ENCODE measurements at regions not wholly inside any gene's neighbourhood (a gene's known extent, or its start where the extent isn't known, plus 50 kb on each side); places are given as distances from the start of the nearest gene placed in this dataset.

DNA sequence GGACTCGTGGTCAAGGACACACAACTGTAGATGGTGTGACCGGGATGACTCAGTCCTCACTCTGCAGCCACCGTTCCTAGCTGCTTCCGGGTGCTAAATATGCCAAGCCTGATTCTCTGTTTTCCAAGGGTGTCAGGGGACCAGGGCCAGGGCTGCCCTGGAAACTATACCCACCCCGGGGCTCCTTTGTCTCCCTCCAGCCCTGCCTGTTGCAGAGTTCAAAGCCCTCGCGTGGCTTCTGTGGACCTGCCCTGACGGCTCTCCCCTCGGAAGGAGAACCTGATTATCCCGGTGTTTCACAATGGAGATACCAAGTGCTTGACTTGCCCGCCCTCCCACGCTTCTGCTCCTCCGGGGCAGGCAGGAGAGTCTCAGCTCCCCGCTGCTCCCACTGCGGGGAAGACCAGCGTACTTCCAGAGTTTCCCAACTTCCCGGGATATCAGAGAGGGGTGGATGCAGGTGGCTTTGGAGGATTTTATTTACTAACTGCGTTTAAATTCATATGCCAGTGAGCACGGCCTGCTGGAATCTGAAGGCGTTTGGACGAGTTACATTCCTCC is 125.0 kb downstream of the ASB7 start:
- Histone ChIP-seq H3K36me3 (ENCODE audit: control insufficient read depth in 4 of 4, insufficient read depth in 3 of 4, low read depth in 1 of 4, low read length in 3 of 4) (no peaks in the 10 kb centered on the region), H3K9me3 (ENCODE audit: control insufficient read depth in 4 of 4, low read length in 3 of 4) (no peaks in the 10 kb centered on the region), H3K27me3 (ENCODE audit: control insufficient read depth in 4 of 4, insufficient read depth in 4 of 4, low read length in 3 of 4) (peaks cover 0 to 12% (median 5%) of the 10 kb centered on the region in 4 donors), H3K4me1 (ENCODE audit: control insufficient read depth in 4 of 4, insufficient read depth in 4 of 4, low read length in 3 of 4) (no peaks in the 10 kb centered on the region), H3K9ac (ENCODE audit: low read depth in 1 of 2, low read length in 2 of 2) (no peak overlapping the region), H3K4me3 (ENCODE audit: low read depth in 1 of 3, low read length in 3 of 3) (no peak overlapping the region), H3K27ac (ENCODE audit: low read depth in 1 of 2, low read length in 2 of 2) (no peak overlapping the region)
- no peak for DNase-seq (ENCODE audit: low spot score)
- 86% methylated on average over 21 of the region's 21 CpGs for WGBS
- TF ChIP-seq HNF4G (IDR thresholded peaks at IDR 0.05) (no peak), NR2F2 (IDR thresholded peaks at IDR 0.05) (no peak), FOXA1 (IDR thresholded peaks at IDR 0.05) (no peak), JUND (IDR thresholded peaks at IDR 0.05) (no peak)
- TF ChIP-seq, protein P1, sequence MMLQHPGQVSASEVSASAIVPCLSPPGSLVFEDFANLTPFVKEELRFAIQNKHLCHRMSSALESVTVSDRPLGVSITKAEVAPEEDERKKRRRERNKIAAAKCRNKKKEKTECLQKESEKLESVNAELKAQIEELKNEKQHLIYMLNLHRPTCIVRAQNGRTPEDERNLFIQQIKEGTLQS (IDR thresholded peaks at IDR 0.05), result no peak

DNA sequence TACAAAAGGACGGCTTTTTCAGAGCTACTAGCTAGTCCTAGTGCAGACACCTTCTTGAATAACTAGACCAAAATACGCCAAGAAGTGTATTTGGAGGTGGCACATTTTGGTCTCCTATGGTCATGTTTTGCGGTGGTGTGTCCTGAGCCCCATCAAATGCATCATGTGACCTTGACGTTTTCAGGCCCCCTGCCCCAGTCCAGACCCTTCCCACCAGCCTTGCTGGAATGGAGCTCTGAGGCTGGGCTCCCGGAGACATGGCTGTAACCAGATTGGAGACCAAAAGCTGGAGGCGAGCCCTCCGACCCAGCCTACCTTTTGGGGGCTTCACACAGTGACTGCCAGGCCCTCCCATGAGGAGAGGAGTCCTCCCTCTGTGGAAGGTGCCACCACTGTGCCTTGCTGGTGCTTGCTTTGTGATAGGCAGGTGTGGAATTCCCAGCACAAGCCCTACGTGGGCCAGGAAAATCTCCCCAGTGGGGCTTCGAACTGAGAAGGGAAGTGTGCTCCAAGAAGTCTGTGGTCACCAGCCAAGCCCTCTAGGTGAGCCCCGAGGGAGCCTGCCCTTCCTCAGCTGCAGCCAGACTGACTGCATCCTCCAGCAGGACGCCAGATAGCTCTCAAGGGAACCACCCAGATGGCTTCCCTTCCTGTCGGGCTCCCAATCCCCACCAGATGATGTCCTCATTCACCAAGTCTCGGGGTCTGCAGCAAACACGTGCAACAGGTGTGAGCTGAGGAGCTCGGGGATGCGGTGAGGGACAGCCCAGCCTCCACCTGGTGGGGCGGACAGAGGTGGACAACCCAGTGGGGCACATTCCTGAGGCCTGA is 126.2 kb downstream of the ASB7 start:
- H3K36me3 ChIP-seq (ENCODE audit: control insufficient read depth in 4 of 4, insufficient read depth in 3 of 4, low read depth in 1 of 4, low read length in 3 of 4), result no peaks in the 10 kb centered on the region
- peaks cover 0 to 7% (median 0%) of the 10 kb centered on the region in 4 donors for H3K27me3 ChIP-seq (ENCODE audit: control insufficient read depth in 4 of 4, insufficient read depth in 4 of 4, low read length in 3 of 4)
- no peak for DNase-seq (ENCODE audit: low spot score)
- no peaks in the 10 kb centered on the region for H3K9me3 ChIP-seq (ENCODE audit: control insufficient read depth in 4 of 4, low read length in 3 of 4)
- H3K27ac ChIP-seq (ENCODE audit: low read depth in 1 of 2, low read length in 2 of 2), result no peak overlapping the region
- H3K9ac ChIP-seq (ENCODE audit: low read depth in 1 of 2, low read length in 2 of 2), result no peak overlapping the region
- no peaks in the 10 kb centered on the region for H3K4me1 ChIP-seq (ENCODE audit: control insufficient read depth in 4 of 4, insufficient read depth in 4 of 4, low read length in 3 of 4)
- no peak overlapping the region for H3K4me3 ChIP-seq (ENCODE audit: low read depth in 1 of 3, low read length in 3 of 3)
- TF ChIP-seq, protein P2, sequence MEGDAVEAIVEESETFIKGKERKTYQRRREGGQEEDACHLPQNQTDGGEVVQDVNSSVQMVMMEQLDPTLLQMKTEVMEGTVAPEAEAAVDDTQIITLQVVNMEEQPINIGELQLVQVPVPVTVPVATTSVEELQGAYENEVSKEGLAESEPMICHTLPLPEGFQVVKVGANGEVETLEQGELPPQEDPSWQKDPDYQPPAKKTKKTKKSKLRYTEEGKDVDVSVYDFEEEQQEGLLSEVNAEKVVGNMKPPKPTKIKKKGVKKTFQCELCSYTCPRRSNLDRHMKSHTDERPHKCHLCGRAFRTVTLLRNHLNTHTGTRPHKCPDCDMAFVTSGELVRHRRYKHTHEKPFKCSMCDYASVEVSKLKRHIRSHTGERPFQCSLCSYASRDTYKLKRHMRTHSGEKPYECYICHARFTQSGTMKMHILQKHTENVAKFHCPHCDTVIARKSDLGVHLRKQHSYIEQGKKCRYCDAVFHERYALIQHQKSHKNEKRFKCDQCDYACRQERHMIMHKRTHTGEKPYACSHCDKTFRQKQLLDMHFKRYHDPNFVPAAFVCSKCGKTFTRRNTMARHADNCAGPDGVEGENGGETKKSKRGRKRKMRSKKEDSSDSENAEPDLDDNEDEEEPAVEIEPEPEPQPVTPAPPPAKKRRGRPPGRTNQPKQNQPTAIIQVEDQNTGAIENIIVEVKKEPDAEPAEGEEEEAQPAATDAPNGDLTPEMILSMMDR (IDR thresholded peaks at IDR 0.05; ENCODE audit: low read depth, low read length, missing input control), result no peak
- TF ChIP-seq JUND (IDR thresholded peaks at IDR 0.05), result no peak
- WGBS, result 70% methylated on average over 17 of the region's 17 CpGs

DNA sequence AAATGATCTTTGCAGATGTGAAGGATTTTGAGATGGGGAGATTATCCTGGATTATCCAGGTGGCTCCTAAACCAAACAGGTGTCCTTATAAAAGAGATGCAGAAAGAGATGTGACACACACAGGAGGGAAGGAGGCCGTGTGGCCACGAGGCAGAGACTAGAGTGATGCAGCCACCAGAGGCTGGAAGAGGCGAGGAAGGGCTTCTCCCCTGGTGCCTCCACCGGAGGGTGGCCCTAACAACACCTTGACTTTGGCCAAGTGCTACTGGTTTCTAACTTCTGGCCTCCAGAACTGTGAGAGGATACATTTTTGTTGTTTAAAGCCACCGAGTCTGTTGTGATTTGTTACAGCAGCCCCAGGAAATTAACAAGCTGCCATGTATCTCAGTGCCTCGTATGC is 127.1 kb downstream of the ASB7 start:
- H3K9ac ChIP-seq (ENCODE audit: low read depth in 1 of 2, low read length in 2 of 2), result no peak overlapping the region
- no peaks in the 10 kb centered on the region for H3K36me3 ChIP-seq (ENCODE audit: control insufficient read depth in 4 of 4, insufficient read depth in 3 of 4, low read depth in 1 of 4, low read length in 3 of 4)
- H3K4me3 ChIP-seq (ENCODE audit: low read depth in 1 of 3, low read length in 3 of 3), result no peak overlapping the region
- H3K27me3 ChIP-seq (ENCODE audit: control insufficient read depth in 4 of 4, insufficient read depth in 4 of 4, low read length in 3 of 4), result peaks cover 0 to 9% (median 0%) of the 10 kb centered on the region in 4 donors
- no peaks in the 10 kb centered on the region for H3K4me1 ChIP-seq (ENCODE audit: control insufficient read depth in 4 of 4, insufficient read depth in 4 of 4, low read length in 3 of 4)
- H3K9me3 ChIP-seq (ENCODE audit: control insufficient read depth in 4 of 4, low read length in 3 of 4), result no peaks in the 10 kb centered on the region
- no peak for DNase-seq (ENCODE audit: low spot score)
- 83% methylated on average over 6 of the region's 6 CpGs for WGBS
- TF ChIP-seq YY1 (IDR thresholded peaks at IDR 0.05), result no peak
- no peak for TF ChIP-seq RXRA (IDR thresholded peaks at IDR 0.05)
- TF ChIP-seq, protein P3, sequence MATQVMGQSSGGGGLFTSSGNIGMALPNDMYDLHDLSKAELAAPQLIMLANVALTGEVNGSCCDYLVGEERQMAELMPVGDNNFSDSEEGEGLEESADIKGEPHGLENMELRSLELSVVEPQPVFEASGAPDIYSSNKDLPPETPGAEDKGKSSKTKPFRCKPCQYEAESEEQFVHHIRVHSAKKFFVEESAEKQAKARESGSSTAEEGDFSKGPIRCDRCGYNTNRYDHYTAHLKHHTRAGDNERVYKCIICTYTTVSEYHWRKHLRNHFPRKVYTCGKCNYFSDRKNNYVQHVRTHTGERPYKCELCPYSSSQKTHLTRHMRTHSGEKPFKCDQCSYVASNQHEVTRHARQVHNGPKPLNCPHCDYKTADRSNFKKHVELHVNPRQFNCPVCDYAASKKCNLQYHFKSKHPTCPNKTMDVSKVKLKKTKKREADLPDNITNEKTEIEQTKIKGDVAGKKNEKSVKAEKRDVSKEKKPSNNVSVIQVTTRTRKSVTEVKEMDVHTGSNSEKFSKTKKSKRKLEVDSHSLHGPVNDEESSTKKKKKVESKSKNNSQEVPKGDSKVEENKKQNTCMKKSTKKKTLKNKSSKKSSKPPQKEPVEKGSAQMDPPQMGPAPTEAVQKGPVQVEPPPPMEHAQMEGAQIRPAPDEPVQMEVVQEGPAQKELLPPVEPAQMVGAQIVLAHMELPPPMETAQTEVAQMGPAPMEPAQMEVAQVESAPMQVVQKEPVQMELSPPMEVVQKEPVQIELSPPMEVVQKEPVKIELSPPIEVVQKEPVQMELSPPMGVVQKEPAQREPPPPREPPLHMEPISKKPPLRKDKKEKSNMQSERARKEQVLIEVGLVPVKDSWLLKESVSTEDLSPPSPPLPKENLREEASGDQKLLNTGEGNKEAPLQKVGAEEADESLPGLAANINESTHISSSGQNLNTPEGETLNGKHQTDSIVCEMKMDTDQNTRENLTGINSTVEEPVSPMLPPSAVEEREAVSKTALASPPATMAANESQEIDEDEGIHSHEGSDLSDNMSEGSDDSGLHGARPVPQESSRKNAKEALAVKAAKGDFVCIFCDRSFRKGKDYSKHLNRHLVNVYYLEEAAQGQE (IDR thresholded peaks at IDR 0.05), result no peak
- no peak for TF ChIP-seq GABPA (IDR thresholded peaks at IDR 0.05 in 1 of 2, conservative IDR thresholded peaks at IDR 0.05 in 1 of 2)
- no peak for TF ChIP-seq RAD21 (IDR thresholded peaks at IDR 0.05)
- no peak for TF ChIP-seq HNF4A (conservative IDR thresholded peaks at IDR 0.05)
- TF ChIP-seq JUND (IDR thresholded peaks at IDR 0.05), result no peak
- TF ChIP-seq, protein P1 (IDR thresholded peaks at IDR 0.05), result no peak
- TF ChIP-seq TAF1 (conservative IDR thresholded peaks at IDR 0.05), result no peak
- TF ChIP-seq, protein P2 (IDR thresholded peaks at IDR 0.05; ENCODE audit: low read depth, low read length, missing input control), result no peak
- no peak for TF ChIP-seq FOXA1 (IDR thresholded peaks at IDR 0.05)
- TF ChIP-seq NR2F2 (IDR thresholded peaks at IDR 0.05), result no peak
- TF ChIP-seq HNF4G (IDR thresholded peaks at IDR 0.05), result no peak
- H3K27ac ChIP-seq (ENCODE audit: low read depth in 1 of 2, low read length in 2 of 2), result no peak overlapping the region

Data from liver (tissue), 8 donors.